PC-3 (cell line): ENCODE measurements at regions not wholly inside any gene's neighbourhood (a gene's known extent, or its start where the extent isn't known, plus 50 kb on each side); places are given as distances from the start of the nearest gene placed in this dataset.
A peak's percentile ranks its signal among the peaks of the same experiment; 100 is the strongest.

Source experiments
- ATAC-seq: fragments of 200-7000 bp; cut with Tn5 transposase; 2 replicates; pipeline ENCODE4 v1.9.1; 2020; ENCODE audit warnings: mild to moderate bottlenecking, moderate library complexity
- BruUV-seq: library from RNA; stranded (reverse); fragments of 400-500 nt; replicated peaks from 2 replicates; lab custom pipeline; 2021; lab: Mats Ljungman, UMichigan
- CTCF ChIA-PET: fragments of 300-600 bp; sonication (Branson Sonifier 250); formaldehyde crosslinking; loops from one replicate; lab custom pipeline; 2022; ENCODE audit warnings: antibody characterized with exemption; lab: Charles Lee
- POLR2A ChIA-PET: fragments of 300-600 bp; sonication (Branson Sonifier 250); formaldehyde crosslinking; loops from one replicate; lab custom pipeline; 2022; ENCODE audit warnings: antibody characterized with exemption; ENCODE audit not compliant: unreplicated experiment; lab: Charles Lee
- DNase-seq: peaks from one replicate; pipeline ENCODE4 v3.0.0-alpha.2; 2015
- H2AFZ ChIP-seq: fragments of 300-600 bp; sonication (generic); 2 replicates; pipeline ENCODE4 v1.6.0; 2016; ENCODE audit warnings: antibody characterized with exemption, low read length
- H3F3A ChIP-seq: fragments of 300-600 bp; sonication (generic); one replicate; pipeline ENCODE4 v1.6.0; 2017; ENCODE audit warnings: antibody characterized with exemption, low read length, control low read depth, mild to moderate bottlenecking; ENCODE audit not compliant: unreplicated experiment
- H3K27ac ChIP-seq: fragments of 300-600 bp; sonication (generic); 2 replicates; pipeline ENCODE4 v1.5.1; 2016; ENCODE audit warnings: mild to moderate bottlenecking, low read length
- H3K27me3 ChIP-seq: fragments of 300-600 bp; sonication (generic); 2 replicates; pipeline ENCODE4 v1.6.1; 2016; ENCODE audit warnings: low read length, mixed read lengths
- H3K36me3 ChIP-seq: fragments of 300-600 bp; sonication (generic); 2 replicates; pipeline ENCODE4 v1.6.1; 2016; ENCODE audit warnings: low read depth, mixed run types, low read length, mixed read lengths
- H3K4me1 ChIP-seq: fragments of 300-600 bp; sonication (generic); 2 replicates; pipeline ENCODE4 v1.5.1; 2016; ENCODE audit warnings: low read length; ENCODE audit not compliant: insufficient read depth
- H3K4me2 ChIP-seq: fragments of 300-600 bp; sonication (generic); 2 replicates; pipeline ENCODE4 v1.6.0; 2016; ENCODE audit warnings: low read length
- H3K4me3 ChIP-seq: fragments of 300-600 bp; sonication (generic); 2 replicates; pipeline ENCODE4 v1.5.1; 2016; ENCODE audit warnings: mild to moderate bottlenecking, low read length, mixed read lengths
- H3K79me2 ChIP-seq: fragments of 300-600 bp; sonication (generic); 2 replicates; pipeline ENCODE4 v1.6.1; 2017; ENCODE audit warnings: low read length, mixed read lengths
- H3K9ac ChIP-seq: fragments of 300-600 bp; sonication (generic); 2 replicates; pipeline ENCODE4 v1.6.0; 2016; ENCODE audit warnings: mild to moderate bottlenecking, low read length
- H3K9me2 ChIP-seq: fragments of 300-600 bp; sonication (generic); replicated peaks from 2 replicates; pipeline ENCODE4 v1.6.1; 2016; ENCODE audit warnings: mixed run types, low read length, mixed read lengths
- H3K9me3 ChIP-seq: fragments of 300-600 bp; sonication (generic); 2 replicates; pipeline ENCODE4 v1.6.1; 2016; ENCODE audit warnings: low read length, mixed read lengths
- H4K20me1 ChIP-seq: fragments of 300-600 bp; sonication (generic); 2 replicates; pipeline ENCODE4 v1.6.1; 2016; ENCODE audit warnings: low read length, mixed read lengths
- EZH2 ChIP-seq: fragments of 300-600 bp; sonication (generic); IDR thresholded peaks from one replicate; pipeline ENCODE4 v1.6.1; 2017; ENCODE audit warnings: antibody characterized with exemption, mild to moderate bottlenecking, low read length; ENCODE audit not compliant: unreplicated experiment
- EZH2phosphoT487 ChIP-seq: fragments of 300-600 bp; sonication (generic); IDR thresholded peaks from 2 replicates; pipeline ENCODE4 v1.6.1; 2018; ENCODE audit warnings: mild to moderate bottlenecking, antibody characterized with exemption, low read length, borderline replicate concordance
- intact Hi-C: fragments of 100-400 bp; cut with micrococcal nuclease; formaldehyde crosslinking; loops from 2 replicates; pipeline ENCODE4 v1.9.0; 2023
- TF ChIP-seq, protein P1 (sequence below): fragments of 300-600 bp; sonication (generic); conservative IDR thresholded peaks from 2 replicates; pipeline ENCODE4 v1.5.1; 2017; ENCODE audit warnings: antibody characterized with exemption, low read depth, mild to moderate bottlenecking, low read length

DNA sequence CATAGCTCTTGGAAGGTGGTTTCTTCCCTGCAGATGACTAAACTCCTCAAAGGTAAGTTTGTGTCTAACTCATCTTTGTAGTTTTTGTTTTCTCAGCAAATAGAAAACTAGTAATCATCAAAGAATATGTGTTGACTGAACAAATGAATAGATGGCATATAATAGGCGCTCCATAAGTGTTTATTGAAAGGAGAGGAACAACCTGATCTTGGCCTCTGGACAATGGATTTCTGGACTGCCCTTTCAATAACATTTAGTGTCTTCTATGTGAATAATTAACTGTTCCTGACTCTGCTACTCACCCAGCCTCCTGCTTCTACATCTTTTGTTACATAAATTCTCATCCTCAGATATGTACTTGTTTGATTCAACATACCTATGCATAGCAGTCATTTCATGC, 399.1 kb downstream of the PPP1R2C start:
- Histone ChIP-seq H3F3A (no peaks in the 10 kb centered on the region), H3K4me3 (no peak overlapping the region), H3K4me1 (no peaks in the 10 kb centered on the region), H3K9me2 (no peaks in the 10 kb centered on the region), H3K27me3 (no peaks in the 10 kb centered on the region), H3K4me2 (no peak overlapping the region), H3K9ac (no peak overlapping the region), H3K9me3 (no peaks in the 10 kb centered on the region), H3K79me2 (no peaks in the 10 kb centered on the region), H2AFZ (no peak overlapping the region), H4K20me1 (no peaks in the 10 kb centered on the region), H3K27ac (no peak overlapping the region), H3K36me3 (no peaks in the 10 kb centered on the region)
- DNase-seq (no peak), ATAC-seq (no peak)
- POLR2A ChIA-PET, result no interaction called here
- TF ChIP-seq, protein P1, sequence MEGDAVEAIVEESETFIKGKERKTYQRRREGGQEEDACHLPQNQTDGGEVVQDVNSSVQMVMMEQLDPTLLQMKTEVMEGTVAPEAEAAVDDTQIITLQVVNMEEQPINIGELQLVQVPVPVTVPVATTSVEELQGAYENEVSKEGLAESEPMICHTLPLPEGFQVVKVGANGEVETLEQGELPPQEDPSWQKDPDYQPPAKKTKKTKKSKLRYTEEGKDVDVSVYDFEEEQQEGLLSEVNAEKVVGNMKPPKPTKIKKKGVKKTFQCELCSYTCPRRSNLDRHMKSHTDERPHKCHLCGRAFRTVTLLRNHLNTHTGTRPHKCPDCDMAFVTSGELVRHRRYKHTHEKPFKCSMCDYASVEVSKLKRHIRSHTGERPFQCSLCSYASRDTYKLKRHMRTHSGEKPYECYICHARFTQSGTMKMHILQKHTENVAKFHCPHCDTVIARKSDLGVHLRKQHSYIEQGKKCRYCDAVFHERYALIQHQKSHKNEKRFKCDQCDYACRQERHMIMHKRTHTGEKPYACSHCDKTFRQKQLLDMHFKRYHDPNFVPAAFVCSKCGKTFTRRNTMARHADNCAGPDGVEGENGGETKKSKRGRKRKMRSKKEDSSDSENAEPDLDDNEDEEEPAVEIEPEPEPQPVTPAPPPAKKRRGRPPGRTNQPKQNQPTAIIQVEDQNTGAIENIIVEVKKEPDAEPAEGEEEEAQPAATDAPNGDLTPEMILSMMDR, result no peak
- intact Hi-C loops, result no loop called here
- CTCF ChIA-PET, result no interaction called here
- BruUV-seq, result no TSS peak

DNA sequence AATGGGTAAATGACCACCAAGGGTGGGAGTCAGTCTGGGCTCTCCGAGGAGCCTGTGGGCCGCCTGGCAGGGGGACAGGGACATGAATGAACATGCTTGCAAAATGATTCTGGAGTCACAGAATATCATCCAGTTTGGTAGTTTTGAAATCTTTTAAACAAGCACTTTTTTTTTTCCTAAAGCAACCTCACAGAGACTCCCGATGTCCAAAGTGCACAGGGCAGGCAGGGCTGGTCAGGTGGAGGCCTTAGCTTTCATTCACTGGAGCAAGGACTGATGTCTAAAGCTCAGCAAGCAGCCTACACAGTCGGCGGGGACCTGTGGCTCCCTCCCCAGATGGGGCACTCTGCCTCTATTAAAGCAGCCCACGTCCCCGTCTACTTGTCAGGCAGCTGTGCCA, 402.9 kb downstream of the PPP1R2C start:
- no TSS peak for BruUV-seq
- no peaks in the 10 kb centered on the region for H3K9me3 ChIP-seq
- no peak overlapping the region for H2AFZ ChIP-seq
- no peak for ATAC-seq
- CTCF ChIA-PET, result no interaction called here
- no peaks in the 10 kb centered on the region for H3K27me3 ChIP-seq
- TF ChIP-seq EZH2 (no peak), EZH2phosphoT487 (no peak)
- TF ChIP-seq, protein P1, result no peak
- no peaks in the 10 kb centered on the region for H3K79me2 ChIP-seq
- no peak overlapping the region for H3K4me2 ChIP-seq
- no peak overlapping the region for H3K4me3 ChIP-seq
- no peak overlapping the region for H3K9ac ChIP-seq
- POLR2A ChIA-PET, result no interaction called here
- H3K27ac ChIP-seq, result no peak overlapping the region
- H3K4me1 ChIP-seq, result no peaks in the 10 kb centered on the region
- no peaks in the 10 kb centered on the region for H3K36me3 ChIP-seq
- no peaks in the 10 kb centered on the region for H3K9me2 ChIP-seq
- intact Hi-C loops, result no loop called here
- no peak for DNase-seq
- H3F3A ChIP-seq, result no peaks in the 10 kb centered on the region
- no peaks in the 10 kb centered on the region for H4K20me1 ChIP-seq

DNA sequence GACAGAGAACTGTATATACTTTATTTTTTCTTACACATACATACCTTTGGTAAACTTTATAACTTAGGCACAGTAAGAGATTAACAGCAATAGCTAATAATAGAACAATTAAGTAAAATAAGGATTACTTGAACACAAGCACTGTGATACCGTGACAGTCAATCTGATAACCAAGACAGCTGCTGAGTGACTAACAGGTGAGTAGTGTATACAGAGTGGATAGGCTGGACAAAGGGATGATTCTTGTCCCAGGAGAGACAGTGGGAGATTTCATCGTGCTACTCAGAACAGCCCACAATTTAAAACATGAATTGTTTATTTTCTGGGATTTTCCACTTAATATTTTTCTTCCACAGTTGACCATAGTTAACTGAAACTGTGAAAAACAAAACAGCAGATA, 411.8 kb downstream of the PPP1R2C start:
- Histone ChIP-seq H3K36me3 (no peaks in the 10 kb centered on the region), H3K9ac (no peak overlapping the region), H2AFZ (no peak overlapping the region), H4K20me1 (no peaks in the 10 kb centered on the region), H3K79me2 (no peaks in the 10 kb centered on the region), H3K4me1 (no peaks in the 10 kb centered on the region), H3K4me3 (no peak overlapping the region), H3K27ac (no peak overlapping the region), H3K27me3 (peaks cover 8% of the 10 kb centered on the region; the same call in 1 of the 2 replicates), H3K9me3 (no peaks in the 10 kb centered on the region), H3K9me2 (no peaks in the 10 kb centered on the region), H3F3A (no peaks in the 10 kb centered on the region), H3K4me2 (no peak overlapping the region)
- CTCF ChIA-PET, result no interaction called here
- TF ChIP-seq EZH2, result no peak
- TF ChIP-seq EZH2phosphoT487, result no peak
- TF ChIP-seq, protein P1, result no peak
- peak; percentile 3 for DNase-seq
- BruUV-seq, result no TSS peak
- ATAC-seq, result no peak
- intact Hi-C loops, result no loop called here
- POLR2A ChIA-PET, result no interaction called here
